ENCODE measurements at regions not wholly inside any gene's neighbourhood (a gene's known extent, or its start where the extent isn't known, plus 50 kb on each side); places are given as distances from the start of the nearest gene placed in this dataset.

DNA sequence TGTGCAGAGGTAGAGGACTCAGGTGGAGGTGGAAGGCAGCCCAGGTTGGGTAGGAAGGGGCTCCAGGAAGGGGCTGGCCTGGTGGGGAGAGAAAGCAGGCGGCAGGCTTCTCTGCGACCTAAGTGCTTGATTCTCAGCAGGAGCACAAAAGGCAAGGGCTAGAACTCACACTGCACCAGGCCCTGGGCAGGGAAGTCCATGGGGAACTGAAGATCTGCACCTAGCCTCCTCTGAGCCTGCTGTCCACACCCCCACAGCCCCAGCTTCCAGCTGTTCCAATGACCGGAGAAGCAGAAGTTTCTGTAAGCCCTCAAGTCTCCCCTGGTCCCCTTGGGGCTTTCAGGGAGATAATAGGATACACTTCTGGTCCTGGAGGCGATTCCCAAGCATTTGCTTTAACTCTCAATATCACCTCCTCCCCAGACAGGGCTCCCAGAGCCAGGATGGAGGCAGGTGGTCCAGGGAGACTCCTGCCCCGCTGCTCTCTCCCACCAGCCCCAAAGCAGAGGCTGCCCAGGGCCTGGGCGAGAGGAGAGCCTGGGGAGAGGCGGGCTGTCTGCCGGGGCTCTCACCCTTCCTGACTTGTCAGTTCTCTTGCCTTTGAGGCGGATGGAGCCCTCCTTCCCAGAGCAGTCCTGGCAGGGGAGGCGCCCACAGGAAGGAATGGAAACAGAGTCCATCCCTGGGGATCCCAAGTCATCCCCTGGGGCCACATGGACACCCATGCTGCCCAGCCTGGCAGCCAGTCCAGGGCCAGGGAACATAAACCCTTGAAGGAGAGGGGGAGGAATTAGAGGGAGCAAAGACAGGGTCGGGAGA is 126.0 kb downstream of the RBFOX3 start:
- no peak for TF ChIP-seq EGR1 (IDR thresholded peaks at IDR 0.05)
- TF ChIP-seq CREB1 (IDR thresholded peaks at IDR 0.05; ENCODE audit: low read depth) = no peak

GRCh38 chr17:79483842-79484241 is 127.0 kb downstream of the RBFOX3 start:
- TF ChIP-seq RAD21 (IDR thresholded peaks at IDR 0.05; ENCODE audit: low read depth) (no peak), FOXM1 (IDR thresholded peaks at IDR 0.05; ENCODE audit: borderline replicate concordance, low read depth) (no peak), NFIC (IDR thresholded peaks at IDR 0.05) (no peak)

DNA sequence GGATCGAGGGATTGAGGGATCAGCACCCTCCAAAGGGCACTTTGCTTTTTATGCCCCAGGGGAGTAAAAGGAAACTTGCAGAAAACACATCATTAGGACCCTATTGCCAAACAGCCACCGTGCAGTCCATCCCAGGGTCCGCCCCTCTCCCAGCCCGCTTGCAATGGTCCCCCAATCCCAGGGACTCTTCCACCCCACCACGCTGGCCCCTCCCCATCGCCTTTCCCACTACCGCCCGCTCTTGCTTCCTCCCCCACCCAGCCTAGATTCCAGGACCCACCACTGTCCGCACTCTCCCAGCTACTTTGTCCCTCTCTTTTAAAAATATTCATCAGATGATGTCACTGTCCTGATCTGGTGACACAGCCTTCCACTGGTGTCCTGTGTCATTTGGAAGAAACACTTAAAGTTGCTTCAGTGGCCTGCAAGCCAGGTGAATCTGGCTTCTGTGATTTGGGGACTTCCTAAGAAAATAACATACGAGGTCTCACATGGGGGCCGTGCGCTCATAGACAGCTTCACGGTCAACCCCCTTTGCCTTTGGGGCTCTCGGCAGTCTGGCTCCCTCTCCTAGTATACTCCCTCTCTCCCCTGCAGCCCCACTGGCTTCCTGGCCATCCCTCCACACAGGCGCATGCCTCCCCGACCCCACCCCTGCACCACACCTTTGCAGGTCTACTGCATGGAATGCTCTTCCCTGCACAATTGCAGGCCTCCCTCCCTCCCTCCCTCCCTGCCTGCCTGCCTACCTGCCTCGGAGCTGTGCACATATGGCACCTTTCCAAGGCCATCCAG is 127.9 kb downstream of the RBFOX3 start:
- TF ChIP-seq CEBPB (IDR thresholded peaks at IDR 0.05) (no peak), YY1 (IDR thresholded peaks at IDR 0.05; ENCODE audit: low read depth) (no peak), EGR1 (IDR thresholded peaks at IDR 0.05) (no peak), NFIC (IDR thresholded peaks at IDR 0.05) (no peak), MAX (IDR thresholded peaks at IDR 0.05) (no peak), REST (IDR thresholded peaks at IDR 0.05; ENCODE audit: low read depth) (no peak), TAF1 (IDR thresholded peaks at IDR 0.05; ENCODE audit: low read depth) (no peak), TCF12 (IDR thresholded peaks at IDR 0.05; ENCODE audit: low read depth) (no peak), RAD21 (IDR thresholded peaks at IDR 0.05; ENCODE audit: low read depth) (no peak), CREB1 (IDR thresholded peaks at IDR 0.05; ENCODE audit: low read depth) (no peak), TEAD4 (IDR thresholded peaks at IDR 0.05) (no peak), EP300 (IDR thresholded peaks at IDR 0.05; ENCODE audit: borderline replicate concordance) (no peak), FOXM1 (IDR thresholded peaks at IDR 0.05; ENCODE audit: borderline replicate concordance, low read depth) (no peak)
- TF ChIP-seq, protein P1, sequence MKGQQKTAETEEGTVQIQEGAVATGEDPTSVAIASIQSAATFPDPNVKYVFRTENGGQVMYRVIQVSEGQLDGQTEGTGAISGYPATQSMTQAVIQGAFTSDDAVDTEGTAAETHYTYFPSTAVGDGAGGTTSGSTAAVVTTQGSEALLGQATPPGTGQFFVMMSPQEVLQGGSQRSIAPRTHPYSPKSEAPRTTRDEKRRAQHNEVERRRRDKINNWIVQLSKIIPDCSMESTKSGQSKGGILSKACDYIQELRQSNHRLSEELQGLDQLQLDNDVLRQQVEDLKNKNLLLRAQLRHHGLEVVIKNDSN (IDR thresholded peaks at IDR 0.05) = no peak

DNA sequence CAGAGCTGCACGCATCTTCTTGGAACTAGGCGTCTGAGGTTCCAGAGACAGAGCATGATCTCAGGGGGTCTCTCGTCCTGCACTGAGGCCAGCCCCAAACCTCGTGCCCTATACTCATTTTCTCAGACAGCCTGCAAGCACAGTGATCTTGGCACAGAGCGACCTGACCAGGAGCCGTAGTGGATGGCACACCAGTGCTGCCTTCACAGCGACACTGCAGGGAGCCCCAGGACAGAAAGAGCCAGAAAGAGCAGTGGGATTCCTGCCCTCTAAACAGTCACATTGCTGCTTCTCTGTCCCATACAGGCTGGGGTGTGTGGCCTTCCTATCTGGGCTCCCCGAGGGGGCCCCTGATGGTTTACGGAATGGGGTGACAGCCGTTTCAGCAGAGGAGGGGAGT is 131.0 kb downstream of the RBFOX3 start:
- TF ChIP-seq RAD21 (IDR thresholded peaks at IDR 0.05; ENCODE audit: low read depth) (no peak), CREB1 (IDR thresholded peaks at IDR 0.05; ENCODE audit: low read depth) (no peak), ZBTB7A (IDR thresholded peaks at IDR 0.05; ENCODE audit: low read depth) (no peak), YY1 (IDR thresholded peaks at IDR 0.05; ENCODE audit: low read depth) (no peak), EP300 (IDR thresholded peaks at IDR 0.05; ENCODE audit: borderline replicate concordance) (no peak), CEBPB (IDR thresholded peaks at IDR 0.05) (no peak), TEAD4 (IDR thresholded peaks at IDR 0.05) (no peak), NFIC (IDR thresholded peaks at IDR 0.05) (no peak), REST (IDR thresholded peaks at IDR 0.05; ENCODE audit: low read depth) (no peak), EGR1 (IDR thresholded peaks at IDR 0.05) (no peak), FOXM1 (IDR thresholded peaks at IDR 0.05; ENCODE audit: borderline replicate concordance, low read depth) (no peak), MAX (IDR thresholded peaks at IDR 0.05) (no peak)
- TF ChIP-seq, protein P1 (IDR thresholded peaks at IDR 0.05) = no peak

GRCh38 chr17:79478841-79479240 is 132.0 kb downstream of the RBFOX3 start:
- TF ChIP-seq ZBTB7A (IDR thresholded peaks at IDR 0.05; ENCODE audit: low read depth) = no peak
- no peak for TF ChIP-seq NFIC (IDR thresholded peaks at IDR 0.05)
- no peak for TF ChIP-seq RAD21 (IDR thresholded peaks at IDR 0.05; ENCODE audit: low read depth)
- TF ChIP-seq TCF12 (IDR thresholded peaks at IDR 0.05; ENCODE audit: low read depth) = no peak
- no peak for TF ChIP-seq FOXM1 (IDR thresholded peaks at IDR 0.05; ENCODE audit: borderline replicate concordance, low read depth)
- TF ChIP-seq REST (IDR thresholded peaks at IDR 0.05; ENCODE audit: low read depth) = no peak
- no peak for TF ChIP-seq CEBPB (IDR thresholded peaks at IDR 0.05)
- no peak for TF ChIP-seq TAF1 (IDR thresholded peaks at IDR 0.05; ENCODE audit: low read depth)
- TF ChIP-seq TEAD4 (IDR thresholded peaks at IDR 0.05) = no peak
- TF ChIP-seq EP300 (IDR thresholded peaks at IDR 0.05; ENCODE audit: borderline replicate concordance) = no peak
- TF ChIP-seq CREB1 (IDR thresholded peaks at IDR 0.05; ENCODE audit: low read depth) = no peak
- no peak for TF ChIP-seq YY1 (IDR thresholded peaks at IDR 0.05; ENCODE audit: low read depth)
